VCaP (cell line): ENCODE measurements at regions not wholly inside any gene's neighbourhood (a gene's known extent, or its start where the extent isn't known, plus 50 kb on each side); places are given as distances from the start of the nearest gene placed in this dataset.
A peak's percentile ranks its signal among the peaks of the same experiment; 100 is the strongest.

Source experiments
- H3K27ac ChIP-seq: fragments of 450-650 bp; 2 replicates; pipeline ENCODE4 v1.5.1; 2017
- CTCF ChIP-seq: fragments of 450-650 bp; conservative IDR thresholded peaks from 2 replicates; pipeline ENCODE4 v1.5.1; 2017; ENCODE audit warnings: mild to moderate bottlenecking, moderate library complexity

- no peak overlapping the region for H3K27ac ChIP-seq
- no peak for TF ChIP-seq CTCF
These were observed 56.3 kb upstream of the SPOPL start for GRCh38 chr2:138445227-138445626.

- peak overlapping the region; percentile 83; the same call in 1 of the 2 replicates for H3K27ac ChIP-seq
- no peak for TF ChIP-seq CTCF
These were observed 55.5 kb upstream of the SPOPL start for GRCh38 chr2:138446043-138446442.

GRCh38 chr2:138447889-138448570 is 53.5 kb upstream of the SPOPL start:
- H3K27ac ChIP-seq: peak overlapping the region; percentile 83
- TF ChIP-seq CTCF: no peak
